ENCODE measurements at regions not wholly inside any gene's neighbourhood (a gene's known extent, or its start where the extent isn't known, plus 50 kb on each side); places are given as distances from the start of the nearest gene placed in this dataset.

- TF ChIP-seq, protein P1, sequence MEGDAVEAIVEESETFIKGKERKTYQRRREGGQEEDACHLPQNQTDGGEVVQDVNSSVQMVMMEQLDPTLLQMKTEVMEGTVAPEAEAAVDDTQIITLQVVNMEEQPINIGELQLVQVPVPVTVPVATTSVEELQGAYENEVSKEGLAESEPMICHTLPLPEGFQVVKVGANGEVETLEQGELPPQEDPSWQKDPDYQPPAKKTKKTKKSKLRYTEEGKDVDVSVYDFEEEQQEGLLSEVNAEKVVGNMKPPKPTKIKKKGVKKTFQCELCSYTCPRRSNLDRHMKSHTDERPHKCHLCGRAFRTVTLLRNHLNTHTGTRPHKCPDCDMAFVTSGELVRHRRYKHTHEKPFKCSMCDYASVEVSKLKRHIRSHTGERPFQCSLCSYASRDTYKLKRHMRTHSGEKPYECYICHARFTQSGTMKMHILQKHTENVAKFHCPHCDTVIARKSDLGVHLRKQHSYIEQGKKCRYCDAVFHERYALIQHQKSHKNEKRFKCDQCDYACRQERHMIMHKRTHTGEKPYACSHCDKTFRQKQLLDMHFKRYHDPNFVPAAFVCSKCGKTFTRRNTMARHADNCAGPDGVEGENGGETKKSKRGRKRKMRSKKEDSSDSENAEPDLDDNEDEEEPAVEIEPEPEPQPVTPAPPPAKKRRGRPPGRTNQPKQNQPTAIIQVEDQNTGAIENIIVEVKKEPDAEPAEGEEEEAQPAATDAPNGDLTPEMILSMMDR (IDR thresholded peaks at IDR 0.05; ENCODE audit: extremely low read depth in 1 of 2, insufficient read depth in 1 of 2, low read depth in 1 of 2, low read length in 2 of 2), result no peak
- no peak for TF ChIP-seq POLR2AphosphoS5 (IDR thresholded peaks at IDR 0.05; ENCODE audit: insufficient read depth, low read depth, low read length)
These were observed 86.3 kb upstream of the MBOAT2 start for GRCh38 chr2:9089831-9090230.
